ENCODE measurements at regions not wholly inside any gene's neighbourhood (a gene's known extent, or its start where the extent isn't known, plus 50 kb on each side); places are given as distances from the start of the nearest gene placed in this dataset.

DNA sequence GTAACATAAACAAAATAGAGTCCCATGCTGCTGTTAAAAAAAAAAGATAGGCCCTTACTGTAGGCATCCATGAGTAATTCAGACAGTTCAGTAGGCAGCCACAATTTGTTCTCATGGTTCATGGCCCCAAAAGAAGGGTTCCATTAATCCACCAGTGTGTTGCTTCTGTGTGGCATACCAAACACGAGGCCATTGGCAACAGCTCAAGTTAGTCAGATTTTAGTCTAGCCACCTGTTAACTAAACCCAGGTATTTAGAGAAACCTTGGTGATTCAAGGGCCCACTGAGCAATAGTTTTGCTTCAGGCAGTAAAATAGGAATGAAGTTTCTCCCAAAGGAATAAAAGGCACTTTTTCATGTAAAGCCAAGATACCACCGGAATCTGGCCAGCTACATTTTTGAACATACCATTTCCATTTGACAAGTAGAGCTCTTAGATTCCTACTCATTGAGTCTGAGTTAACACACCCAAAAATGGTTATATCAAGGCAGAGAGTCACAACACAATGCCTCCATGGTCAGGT lies 80.1 kb upstream of the SRD5A2 start:
- intact Hi-C loops (cut with micrococcal nuclease), result no loop called here
- H3K36me3 Mint-ChIP-seq, result peaks cover 6% of the 10 kb centered on the region
- H3K4me3 Mint-ChIP-seq, result no peak overlapping the region
- no peaks in the 10 kb centered on the region for H3K9me3 ChIP-seq (ENCODE audit: control insufficient read depth, insufficient read depth, low read length)
- H3K4me1 ChIP-seq (ENCODE audit: control insufficient read depth, insufficient read depth, low read length), result no peaks in the 10 kb centered on the region
- H3K4me3 ChIP-seq (ENCODE audit: low read length), result no peak overlapping the region
- H3K9me3 Mint-ChIP-seq, result peaks cover 0 to 3% of the 10 kb centered on the region in 2 donors
- DNase-seq (no peak), ATAC-seq (no peak)
- H3K36me3 ChIP-seq (ENCODE audit: control insufficient read depth, insufficient read depth, low read length), result no peaks in the 10 kb centered on the region
- no peak overlapping the region for H3K27ac Mint-ChIP-seq
- H3K27me3 Mint-ChIP-seq (ENCODE audit: low read depth in 2 of 2), result peaks cover 7 to 9% of the 10 kb centered on the region in 2 donors
- 76% methylated on average over 2 of the region's 2 CpGs for WGBS (ENCODE audit: insufficient coverage)
- no peak overlapping the region for H3K27ac ChIP-seq (ENCODE audit: low read length)
- TF ChIP-seq, protein P1, sequence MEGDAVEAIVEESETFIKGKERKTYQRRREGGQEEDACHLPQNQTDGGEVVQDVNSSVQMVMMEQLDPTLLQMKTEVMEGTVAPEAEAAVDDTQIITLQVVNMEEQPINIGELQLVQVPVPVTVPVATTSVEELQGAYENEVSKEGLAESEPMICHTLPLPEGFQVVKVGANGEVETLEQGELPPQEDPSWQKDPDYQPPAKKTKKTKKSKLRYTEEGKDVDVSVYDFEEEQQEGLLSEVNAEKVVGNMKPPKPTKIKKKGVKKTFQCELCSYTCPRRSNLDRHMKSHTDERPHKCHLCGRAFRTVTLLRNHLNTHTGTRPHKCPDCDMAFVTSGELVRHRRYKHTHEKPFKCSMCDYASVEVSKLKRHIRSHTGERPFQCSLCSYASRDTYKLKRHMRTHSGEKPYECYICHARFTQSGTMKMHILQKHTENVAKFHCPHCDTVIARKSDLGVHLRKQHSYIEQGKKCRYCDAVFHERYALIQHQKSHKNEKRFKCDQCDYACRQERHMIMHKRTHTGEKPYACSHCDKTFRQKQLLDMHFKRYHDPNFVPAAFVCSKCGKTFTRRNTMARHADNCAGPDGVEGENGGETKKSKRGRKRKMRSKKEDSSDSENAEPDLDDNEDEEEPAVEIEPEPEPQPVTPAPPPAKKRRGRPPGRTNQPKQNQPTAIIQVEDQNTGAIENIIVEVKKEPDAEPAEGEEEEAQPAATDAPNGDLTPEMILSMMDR (IDR thresholded peaks at IDR 0.05), result no peak
- H3K27me3 ChIP-seq (ENCODE audit: control insufficient read depth, insufficient read depth, low read length), result no peaks in the 10 kb centered on the region
- no peaks in the 10 kb centered on the region for H3K4me1 Mint-ChIP-seq

DNA sequence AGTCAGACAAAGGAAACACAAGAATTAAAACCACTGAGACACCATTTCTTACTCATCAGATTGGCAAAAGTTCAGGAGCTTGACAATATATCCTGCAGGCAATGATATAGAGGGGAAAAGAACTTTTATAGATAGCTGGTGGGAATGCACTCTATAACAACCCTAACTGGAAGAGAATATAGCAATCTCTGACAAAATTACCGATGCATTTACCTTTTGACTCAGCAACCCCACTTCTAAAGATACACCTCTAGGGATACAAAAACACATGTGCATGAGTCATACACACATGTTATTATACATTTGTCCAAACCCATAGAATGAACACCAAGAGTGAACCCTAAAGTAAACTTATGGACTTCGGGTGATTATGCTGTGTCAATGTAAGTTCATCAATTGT lies 79.4 kb upstream of the SRD5A2 start:
- Histone ChIP-seq H3K36me3 (ENCODE audit: control insufficient read depth, insufficient read depth, low read length) (no peaks in the 10 kb centered on the region), H3K9me3 (ENCODE audit: control insufficient read depth, insufficient read depth, low read length) (no peaks in the 10 kb centered on the region), H3K27ac (ENCODE audit: low read length) (no peak overlapping the region), H3K4me1 (ENCODE audit: control insufficient read depth, insufficient read depth, low read length) (no peaks in the 10 kb centered on the region), H3K4me3 (ENCODE audit: low read length) (no peak overlapping the region), H3K27me3 (ENCODE audit: control insufficient read depth, insufficient read depth, low read length) (no peaks in the 10 kb centered on the region)
- no peaks in the 10 kb centered on the region for H3K4me1 Mint-ChIP-seq
- 100% methylated on average over 1 of the region's 2 CpGs for WGBS (ENCODE audit: insufficient coverage)
- H3K36me3 Mint-ChIP-seq, result peaks cover 6% of the 10 kb centered on the region
- DNase-seq, result no peak
- no peak overlapping the region for H3K27ac Mint-ChIP-seq
- intact Hi-C loops (cut with micrococcal nuclease), result no loop called here
- peaks cover 0 to 3% of the 10 kb centered on the region in 2 donors for H3K9me3 Mint-ChIP-seq
- peaks cover 7 to 9% of the 10 kb centered on the region in 2 donors for H3K27me3 Mint-ChIP-seq (ENCODE audit: low read depth in 2 of 2)
- H3K4me3 Mint-ChIP-seq, result no peak overlapping the region
- ATAC-seq, result no peak
- TF ChIP-seq, protein P1 (IDR thresholded peaks at IDR 0.05), result no peak

DNA sequence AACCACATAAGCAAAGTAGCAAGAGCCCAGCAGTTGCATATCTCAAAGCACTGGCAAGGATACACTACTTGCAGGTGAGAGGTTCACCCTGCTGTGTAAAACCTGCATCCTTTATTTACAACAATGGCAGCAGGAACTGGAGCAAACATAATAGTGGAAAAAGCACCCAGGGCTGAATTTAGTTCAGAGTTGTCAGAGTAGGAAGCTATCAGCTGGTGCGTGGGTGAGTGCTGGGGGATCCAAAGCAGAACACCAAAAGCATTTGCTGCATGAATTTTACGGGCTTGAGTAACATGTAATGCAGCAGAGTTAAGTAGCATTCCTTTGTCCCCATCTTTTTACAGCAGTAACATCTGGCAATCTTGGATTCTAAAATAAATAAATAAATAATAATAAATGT lies 73.5 kb upstream of the SRD5A2 start:
- Mint-ChIP-seq H3K4me1 (no peaks in the 10 kb centered on the region), H3K27me3 (ENCODE audit: low read depth in 2 of 2) (peaks cover 9 to 14% of the 10 kb centered on the region in 2 donors), H3K36me3 (peaks cover 6% of the 10 kb centered on the region), H3K4me3 (no peak overlapping the region), H3K9me3 (peaks cover 0 to 3% of the 10 kb centered on the region in 2 donors), H3K27ac (no peak overlapping the region)
- WGBS (ENCODE audit: insufficient coverage), result 84% methylated on average over 2 of the region's 2 CpGs
- Histone ChIP-seq H3K27me3 (ENCODE audit: control insufficient read depth, insufficient read depth, low read length) (no peaks in the 10 kb centered on the region), H3K27ac (ENCODE audit: low read length) (no peak overlapping the region), H3K4me1 (ENCODE audit: control insufficient read depth, insufficient read depth, low read length) (no peaks in the 10 kb centered on the region), H3K4me3 (ENCODE audit: low read length) (no peak overlapping the region), H3K36me3 (ENCODE audit: control insufficient read depth, insufficient read depth, low read length) (no peaks in the 10 kb centered on the region), H3K9me3 (ENCODE audit: control insufficient read depth, insufficient read depth, low read length) (no peaks in the 10 kb centered on the region)
- DNase-seq, result no peak
- ATAC-seq, result no peak
- TF ChIP-seq, protein P1 (IDR thresholded peaks at IDR 0.05), result no peak
- intact Hi-C loops (cut with micrococcal nuclease), result no loop called here

DNA sequence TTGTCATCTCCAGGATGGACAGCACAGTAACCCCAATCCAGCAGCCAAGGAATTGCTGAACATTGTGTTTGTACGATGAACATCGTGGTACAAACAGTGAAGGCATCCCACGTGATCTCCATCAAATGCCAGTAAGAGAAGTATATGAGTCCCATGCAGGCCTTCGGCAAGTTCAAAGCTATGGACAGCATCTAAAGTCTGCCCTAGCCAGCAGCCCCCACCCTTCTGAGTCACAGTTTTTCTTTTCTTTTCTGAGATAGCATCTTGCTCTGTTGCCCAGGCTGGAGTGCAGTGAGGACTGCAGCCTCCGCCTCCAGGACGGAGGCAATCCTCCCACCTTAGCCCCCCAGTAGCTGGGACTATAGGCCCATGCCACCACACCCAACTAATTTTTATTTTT lies 71.0 kb upstream of the SRD5A2 start:
- intact Hi-C loops (cut with micrococcal nuclease), result no loop called here
- ATAC-seq (no peak), DNase-seq (no peak)
- TF ChIP-seq, protein P1 (IDR thresholded peaks at IDR 0.05), result no peak
- H3K27me3 Mint-ChIP-seq (ENCODE audit: low read depth in 2 of 2), result peaks cover 0 to 13% of the 10 kb centered on the region in 2 donors
- 97% methylated on average over 6 of the region's 6 CpGs for WGBS (ENCODE audit: insufficient coverage)
- no peaks in the 10 kb centered on the region for H3K9me3 ChIP-seq (ENCODE audit: control insufficient read depth, insufficient read depth, low read length)
- H3K9me3 Mint-ChIP-seq, result no peaks in the 10 kb centered on the region
- H3K27me3 ChIP-seq (ENCODE audit: control insufficient read depth, insufficient read depth, low read length), result no peaks in the 10 kb centered on the region
- no peaks in the 10 kb centered on the region for H3K36me3 Mint-ChIP-seq
- no peak overlapping the region for H3K27ac ChIP-seq (ENCODE audit: low read length)
- no peak overlapping the region for H3K4me3 ChIP-seq (ENCODE audit: low read length)
- no peaks in the 10 kb centered on the region for H3K4me1 ChIP-seq (ENCODE audit: control insufficient read depth, insufficient read depth, low read length)
- H3K4me1 Mint-ChIP-seq, result no peaks in the 10 kb centered on the region
- no peaks in the 10 kb centered on the region for H3K36me3 ChIP-seq (ENCODE audit: control insufficient read depth, insufficient read depth, low read length)
- no peak overlapping the region for H3K27ac Mint-ChIP-seq
- H3K4me3 Mint-ChIP-seq, result no peak overlapping the region

Data from natural killer cell (primary cell).